ENCODE measurements at regions not wholly inside any gene's neighbourhood (a gene's known extent, or its start where the extent isn't known, plus 50 kb on each side); places are given as distances from the start of the nearest gene placed in this dataset.
A peak's percentile ranks its signal among the peaks of the same experiment; 100 is the strongest.

DNA sequence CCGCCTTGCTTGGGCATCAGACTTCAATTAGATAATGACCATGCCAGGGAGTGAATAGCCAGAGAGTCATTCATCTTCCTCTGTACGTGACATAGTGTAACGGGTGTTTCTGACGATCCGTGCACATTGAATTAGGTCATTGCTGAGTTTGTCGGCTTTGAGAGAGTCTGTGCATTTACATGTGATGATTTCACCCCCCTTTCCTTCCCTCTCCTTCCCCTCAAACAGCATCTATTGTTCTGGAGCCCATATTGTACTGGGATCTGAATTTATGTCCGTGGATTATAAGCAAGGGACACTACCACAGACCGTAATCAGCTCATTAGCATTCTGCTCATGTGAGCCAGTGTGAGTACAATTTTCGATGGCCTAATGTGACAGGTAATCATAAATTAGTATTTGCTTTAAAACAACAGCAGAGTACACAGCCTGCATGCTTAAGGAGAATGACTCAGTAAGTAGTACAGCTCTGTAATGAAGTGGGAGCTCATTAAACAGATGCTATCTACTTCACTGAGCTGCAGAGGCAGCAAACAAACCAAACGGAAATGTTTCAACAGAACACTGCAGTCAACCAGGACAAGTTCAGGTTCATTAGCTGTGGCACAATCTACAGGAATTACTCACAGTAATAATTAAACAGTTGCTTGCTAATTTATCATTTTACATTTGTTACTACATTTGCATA, 302.1 kb downstream of the CSNK1G3 start:
- H3K4me2 ChIP-seq (ENCODE audit: insufficient read depth in 1 of 2, low read depth in 2 of 2, low read length in 2 of 2), result peak overlapping the region in 1 of 2 experiments; percentile 62; a peak in 2 of 4 replicates
- H3K14ac ChIP-seq (ENCODE audit: insufficient read length), result no peak overlapping the region
- H3K23me2 ChIP-seq (ENCODE audit: low read depth, low read length), result 0 out of 2 replicates have a peak, but pooled peaks cover 2% of the 10 kb centered on the region
- no peaks in the 10 kb centered on the region for H3K27me3 ChIP-seq (replicated peaks in 1 of 4; ENCODE audit: control insufficient read depth in 3 of 4, extremely low read depth in 1 of 4, insufficient read depth in 3 of 4, low read length in 3 of 4)
- no peak overlapping the region for H3K9ac ChIP-seq (replicated peaks in 1 of 4; ENCODE audit: extremely low read depth in 1 of 4, low read depth in 3 of 4, low read length in 3 of 4)
- no peak overlapping the region for H4K91ac ChIP-seq (replicated peaks; ENCODE audit: insufficient read length, low read length)
- H3K36me3 ChIP-seq (ENCODE audit: control insufficient read depth in 2 of 4, insufficient read depth in 4 of 4, low read length in 3 of 4), result no peaks in the 10 kb centered on the region
- ChIA-PET POLR2A (ENCODE audit: partially characterized antibody) (interaction anchor here (1.5 kb wide), 1 partner anchor 12 kb away, joined by 3 read pairs; no protein-coding TSS in a partner anchor), CTCF (ENCODE audit: partially characterized antibody) (interaction anchor here (0.6 to 1.6 kb wide), 3 partner anchors 17 to 476 kb away, joined by 3 read pairs; no protein-coding TSS in a partner anchor)
- peak overlapping the region; percentile 75 for H2BK20ac ChIP-seq (ENCODE audit: low read length)
- peak overlapping the region; percentile 84 for H2AFZ ChIP-seq (ENCODE audit: low read length)
- TF ChIP-seq TEAD4 (IDR thresholded peaks at IDR 0.05; ENCODE audit: low read depth, low read length) (no peak), CEBPB (IDR thresholded peaks at IDR 0.05; ENCODE audit: low read depth, low read length) (no peak), CBX8 (IDR thresholded peaks at IDR 0.05; ENCODE audit: borderline replicate concordance, low read depth, low read length) (no peak), ATF3 (IDR thresholded peaks at IDR 0.05; ENCODE audit: insufficient read depth, low read depth, low read length) (no peak), CHD1 (IDR thresholded peaks at IDR 0.05; ENCODE audit: low read depth, low read length) (no peak), TCF12 (IDR thresholded peaks at IDR 0.05; ENCODE audit: low read depth, low read length) (no peak), CTBP2 (IDR thresholded peaks at IDR 0.05; ENCODE audit: borderline replicate concordance, insufficient read depth, insufficient read length, low read length) (no peak), BCL11A (IDR thresholded peaks at IDR 0.05; ENCODE audit: low read depth in 2 of 2, low read length in 2 of 2) (no peak), SP2 (IDR thresholded peaks at IDR 0.05; ENCODE audit: low read length) (no peak), MAX (IDR thresholded peaks at IDR 0.05) (no peak), TAF1 (IDR thresholded peaks at IDR 0.05; ENCODE audit: low read depth, low read length) (no peak), SAP30 (IDR thresholded peaks at IDR 0.05; ENCODE audit: insufficient read depth, insufficient replicate concordance, low read length) (no peak)
- H2BK15ac ChIP-seq (ENCODE audit: low read length), result 0 out of 2 replicates have a peak overlapping the region, but pooled peaks have one; percentile 33
- H2BK12ac ChIP-seq (ENCODE audit: low read depth, low read length), result peak overlapping the region; percentile 94
- no peaks in the 10 kb centered on the region for H3K9me3 ChIP-seq (ENCODE audit: insufficient read depth in 2 of 2, low read depth in 1 of 2, low read length in 1 of 2)
- peak overlapping the region; percentile 35 for H3K18ac ChIP-seq (ENCODE audit: extremely low read depth, low read length)
- peak overlapping the region; percentile 41 for H4K5ac ChIP-seq (ENCODE audit: insufficient read length, low read depth, low read length)
- no peaks in the 10 kb centered on the region for H4K20me1 ChIP-seq (replicated peaks in 1 of 2; ENCODE audit: control insufficient read depth in 1 of 2, insufficient read depth in 2 of 2, low read length in 2 of 2)
- H3K4me1 ChIP-seq (replicated peaks in 1 of 4; ENCODE audit: control insufficient read depth in 3 of 4, insufficient read depth in 4 of 4, low read length in 3 of 4), result peaks cover 3 to 28% (median 23%) of the 10 kb centered on the region in 4 experiments; a peak in 5 of 7 replicates
- no peak overlapping the region for H3K4ac ChIP-seq (replicated peaks; ENCODE audit: insufficient read length, low read depth, low read length)
- H3K79me2 ChIP-seq (ENCODE audit: control insufficient read depth in 1 of 2, insufficient read depth in 2 of 2, low read length in 2 of 2), result no peaks in the 10 kb centered on the region
- 0 out of 2 replicates have a peak overlapping the region, but pooled peaks have one; percentile 5 for H3K27ac ChIP-seq (ENCODE audit: low read depth, low read length)
- FAIRE-seq (no peak), DNase-seq (ENCODE audit: low read depth in 1 of 2, low spot score in 2 of 2) (no peak)
- 90% methylated on average over 10 of the region's 10 CpGs; no CpG with 5 or more reads in 1 of the 2 experiments for WGBS, 2 experiments (ENCODE audit: extremely low coverage in 1 of 2, insufficient coverage in 1 of 2, insufficient read length in 1 of 2, insufficient replicate concordance in 2 of 2, low coverage in 1 of 2, low lambda C conversion rate in 2 of 2, missing lambda C conversion rate in 1 of 2)
- H3K23ac ChIP-seq (ENCODE audit: insufficient read length), result no peak overlapping the region
- peak overlapping the region; percentile 87 for H2AK5ac ChIP-seq (ENCODE audit: low read depth, low read length)
- H4K8ac ChIP-seq (ENCODE audit: extremely low read depth, insufficient read depth, low read length), result no peak overlapping the region
- H2BK120ac ChIP-seq (replicated peaks; ENCODE audit: low read depth, low read length), result peak overlapping the region; percentile 7
- H3K4me3 ChIP-seq (ENCODE audit: extremely low read depth in 1 of 4, insufficient read depth in 2 of 4, low read depth in 3 of 4, low read length in 4 of 4), result no peak overlapping the region
- peak overlapping the region; percentile 20; the same call in 1 of the 2 replicates for H2BK5ac ChIP-seq (ENCODE audit: low read depth, low read length)
- no peak overlapping the region for H3K56ac ChIP-seq (replicated peaks; ENCODE audit: insufficient read length, low read depth, low read length)
- no peaks in the 10 kb centered on the region for H3K79me1 ChIP-seq (ENCODE audit: low read depth, low read length)

Data from H1 (cell line).